ENCODE measurements at regions not wholly inside any gene's neighbourhood (a gene's known extent, or its start where the extent isn't known, plus 50 kb on each side); places are given as distances from the start of the nearest gene placed in this dataset.

DNA sequence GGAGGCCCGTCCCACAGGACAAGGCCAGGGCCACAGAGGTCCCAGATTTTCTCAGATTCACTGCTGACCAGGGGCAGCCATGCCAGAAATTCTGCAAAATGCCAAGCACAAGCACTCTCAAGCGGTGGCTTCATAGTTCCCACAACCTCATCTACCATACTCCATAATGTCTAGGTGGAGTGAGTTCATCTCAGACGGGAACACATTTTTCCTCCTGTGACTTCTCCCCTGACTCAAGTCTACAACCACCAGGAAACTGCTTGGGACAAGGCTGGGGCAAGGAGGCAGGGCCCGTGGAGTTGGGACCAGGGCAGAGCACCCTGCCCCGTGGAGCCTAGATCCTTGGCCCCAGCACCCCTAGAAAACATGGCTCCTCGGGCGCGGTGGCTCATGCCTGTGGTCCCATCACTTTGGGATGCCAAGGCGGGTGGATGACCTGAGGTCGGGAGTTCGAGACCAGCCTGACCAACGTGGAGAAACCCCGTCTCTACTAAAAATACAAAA, 150.7 kb upstream of the HAAO start:
- TF ChIP-seq, protein P1, sequence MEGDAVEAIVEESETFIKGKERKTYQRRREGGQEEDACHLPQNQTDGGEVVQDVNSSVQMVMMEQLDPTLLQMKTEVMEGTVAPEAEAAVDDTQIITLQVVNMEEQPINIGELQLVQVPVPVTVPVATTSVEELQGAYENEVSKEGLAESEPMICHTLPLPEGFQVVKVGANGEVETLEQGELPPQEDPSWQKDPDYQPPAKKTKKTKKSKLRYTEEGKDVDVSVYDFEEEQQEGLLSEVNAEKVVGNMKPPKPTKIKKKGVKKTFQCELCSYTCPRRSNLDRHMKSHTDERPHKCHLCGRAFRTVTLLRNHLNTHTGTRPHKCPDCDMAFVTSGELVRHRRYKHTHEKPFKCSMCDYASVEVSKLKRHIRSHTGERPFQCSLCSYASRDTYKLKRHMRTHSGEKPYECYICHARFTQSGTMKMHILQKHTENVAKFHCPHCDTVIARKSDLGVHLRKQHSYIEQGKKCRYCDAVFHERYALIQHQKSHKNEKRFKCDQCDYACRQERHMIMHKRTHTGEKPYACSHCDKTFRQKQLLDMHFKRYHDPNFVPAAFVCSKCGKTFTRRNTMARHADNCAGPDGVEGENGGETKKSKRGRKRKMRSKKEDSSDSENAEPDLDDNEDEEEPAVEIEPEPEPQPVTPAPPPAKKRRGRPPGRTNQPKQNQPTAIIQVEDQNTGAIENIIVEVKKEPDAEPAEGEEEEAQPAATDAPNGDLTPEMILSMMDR (IDR thresholded peaks at IDR 0.05; ENCODE audit: extremely low read depth, missing control alignments) = no peak
- no peak for DNase-seq (ENCODE audit: low spot score)

DNA sequence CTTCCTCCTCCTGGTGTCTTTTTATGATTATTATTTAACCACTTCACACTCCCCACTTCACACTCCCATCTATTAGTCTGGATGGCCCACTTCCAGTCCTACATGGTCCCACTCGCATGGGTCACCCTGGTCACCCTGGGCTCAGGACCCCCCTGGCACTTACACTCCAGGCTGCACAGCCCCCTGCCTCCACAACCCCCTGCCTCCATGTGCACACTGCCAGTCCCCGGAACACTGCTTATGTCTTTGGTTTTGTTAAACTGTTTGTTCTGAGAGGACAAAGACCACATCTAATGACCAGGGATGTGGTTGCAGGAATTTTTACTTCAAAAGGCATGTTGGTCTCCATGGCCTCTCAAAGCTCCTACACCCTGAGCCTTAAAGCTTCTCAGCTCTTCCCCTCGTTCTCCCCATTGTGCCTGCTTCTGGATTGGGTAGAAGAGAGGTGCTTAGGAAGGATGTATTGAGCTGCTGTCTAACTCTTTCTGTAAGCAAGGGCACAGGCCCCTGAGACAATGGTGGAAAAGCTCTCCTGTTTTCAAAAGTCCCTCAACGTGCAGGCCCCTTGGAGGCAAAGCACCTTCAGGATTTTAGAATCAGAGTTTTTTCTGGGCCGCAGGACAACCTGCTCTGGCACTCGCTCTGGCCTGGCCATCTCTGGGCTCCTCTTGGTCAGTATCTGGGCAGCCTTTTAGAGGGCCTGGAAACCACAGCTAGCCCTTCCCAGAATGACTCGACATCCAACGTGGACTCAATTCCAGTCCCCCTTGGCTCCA, 150.0 kb upstream of the HAAO start:
- TF ChIP-seq, protein P1 (IDR thresholded peaks at IDR 0.05; ENCODE audit: extremely low read depth, missing control alignments) = no peak
- no peak for DNase-seq (ENCODE audit: low spot score)

DNA sequence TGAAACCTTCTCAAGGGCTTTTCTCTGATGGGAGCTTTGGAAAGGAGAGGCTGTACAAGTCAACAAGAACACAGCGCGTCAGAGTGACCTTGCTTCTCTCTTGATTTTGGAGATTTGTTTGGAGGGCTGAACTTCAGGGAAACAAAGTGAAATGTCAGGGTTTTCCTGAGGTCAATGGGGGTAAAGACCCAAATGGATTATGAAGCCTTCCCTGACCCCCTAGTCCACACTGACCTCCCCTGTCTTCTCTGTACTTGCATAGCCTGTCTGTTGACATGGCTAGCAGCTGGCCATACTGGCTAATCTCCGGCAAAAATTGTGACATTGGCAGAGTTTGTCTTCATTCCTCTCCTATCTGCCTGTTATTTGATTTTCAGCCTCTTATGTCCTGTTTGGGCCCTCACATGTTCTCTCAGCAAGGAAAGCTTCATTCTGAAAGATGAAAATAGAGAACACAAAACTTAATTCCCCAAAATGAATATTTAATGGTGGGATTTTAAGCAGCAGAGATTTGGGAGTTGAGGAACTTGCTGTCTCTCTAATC, 149.3 kb upstream of the HAAO start:
- DNase-seq (ENCODE audit: low spot score) = no peak
- TF ChIP-seq, protein P1 (IDR thresholded peaks at IDR 0.05; ENCODE audit: extremely low read depth, missing control alignments) = no peak

DNA sequence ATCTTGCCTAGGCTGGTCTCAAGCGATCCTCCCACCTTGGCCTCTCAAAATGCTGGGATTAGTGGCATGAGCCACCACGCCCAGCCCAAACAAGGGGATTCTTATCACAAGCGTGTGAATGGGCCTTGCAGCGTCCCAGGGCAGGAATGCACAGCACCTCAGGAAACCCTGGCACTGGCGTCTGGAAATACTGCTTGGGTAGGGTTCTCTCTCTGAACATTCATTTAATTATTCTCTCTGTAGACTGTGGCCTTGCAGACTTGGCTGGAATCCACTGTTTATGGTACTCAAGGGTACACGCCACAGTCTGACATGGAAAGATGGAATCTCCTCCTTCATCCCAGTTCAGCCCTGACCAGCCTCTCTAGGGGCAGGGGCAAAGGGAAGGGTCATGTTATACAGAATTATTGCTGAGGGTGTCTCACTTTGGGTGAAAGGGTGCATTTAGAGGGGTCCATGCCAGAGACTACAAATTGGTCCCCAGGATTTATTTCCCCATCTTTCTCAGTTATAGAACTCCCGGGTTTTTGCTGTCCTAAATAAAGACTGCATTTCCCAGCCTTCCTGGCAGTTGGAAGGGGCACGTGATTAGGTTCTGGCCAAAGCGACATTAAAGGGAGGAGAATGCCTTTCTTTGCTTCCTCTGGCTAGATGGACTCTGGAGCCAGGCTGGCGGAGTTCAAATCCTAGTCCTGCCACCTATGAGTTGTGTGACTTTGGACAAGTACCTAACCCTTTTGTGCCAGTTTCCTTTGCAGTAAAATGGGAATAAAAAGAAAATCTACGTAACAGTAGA, 147.2 kb upstream of the HAAO start:
- no peak for DNase-seq (ENCODE audit: low spot score)
- TF ChIP-seq, protein P1 (IDR thresholded peaks at IDR 0.05; ENCODE audit: extremely low read depth, missing control alignments) = no peak

DNA sequence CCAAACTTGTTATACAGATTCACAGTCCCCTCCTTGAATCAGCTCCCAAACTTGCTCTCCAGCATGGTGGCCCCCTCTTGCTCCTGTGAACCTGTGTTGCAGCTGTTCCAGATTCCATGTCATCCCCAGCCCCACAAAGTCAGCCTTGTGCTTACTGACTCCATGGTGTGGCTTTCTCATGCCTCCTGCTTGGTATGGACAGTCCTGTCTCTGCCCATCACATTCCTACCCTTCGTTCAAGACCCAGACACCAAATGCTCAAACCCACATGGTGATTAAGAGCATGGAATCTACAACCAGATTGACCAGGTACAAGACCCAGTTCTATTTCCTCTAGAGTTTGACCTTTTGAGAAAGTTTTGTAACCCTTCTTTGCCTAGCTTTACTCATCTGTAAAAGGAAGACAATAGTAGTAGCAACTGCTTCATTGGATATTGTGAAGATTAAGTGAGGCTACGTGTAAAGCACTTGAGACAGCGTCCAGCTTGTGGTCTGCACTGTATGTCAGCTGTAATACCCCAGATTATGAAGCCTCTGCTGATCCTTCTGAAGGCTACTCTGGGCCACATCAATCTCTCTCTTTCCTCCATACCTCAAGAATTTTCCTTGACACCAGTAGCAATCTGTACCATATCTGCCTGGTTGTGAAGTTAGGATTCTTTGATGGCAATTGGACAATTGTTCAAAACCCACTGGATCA, 146.4 kb upstream of the HAAO start:
- DNase-seq (ENCODE audit: low spot score) = no peak
- TF ChIP-seq, protein P1 (IDR thresholded peaks at IDR 0.05; ENCODE audit: extremely low read depth, missing control alignments) = no peak

DNA sequence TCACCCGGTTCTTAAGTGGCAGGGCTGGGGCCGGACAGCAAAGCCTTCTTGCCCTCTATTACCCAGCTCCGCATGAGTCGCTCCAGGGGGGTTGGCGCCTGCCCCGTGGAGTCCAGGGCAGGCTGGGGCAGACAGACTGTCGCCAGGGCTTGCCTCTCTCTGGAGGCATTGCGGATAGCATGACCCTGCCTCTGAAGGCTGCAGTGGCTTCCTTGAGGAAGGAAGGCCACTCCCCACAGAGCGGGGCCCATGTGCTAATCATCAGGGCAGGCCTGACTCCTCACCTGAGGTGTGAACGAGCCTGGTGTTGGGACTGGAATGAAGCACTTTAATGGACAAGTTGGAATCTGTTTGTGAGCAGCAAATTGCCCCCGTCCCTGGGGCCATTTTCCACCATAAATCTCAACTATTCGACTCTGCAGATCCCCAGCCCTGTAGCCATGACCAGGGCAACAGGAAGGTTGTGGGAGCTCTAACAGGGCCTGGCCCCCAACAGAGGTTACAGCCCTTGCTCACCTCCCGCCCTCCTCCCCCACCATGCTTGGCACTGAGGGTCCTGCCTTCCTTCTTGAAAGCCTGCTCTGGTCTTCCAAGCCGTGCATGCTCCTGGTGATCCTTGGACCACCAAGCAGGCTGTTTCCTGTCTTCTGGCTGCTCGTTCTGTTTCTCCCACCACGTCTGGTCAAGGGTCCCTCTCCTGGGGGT, 144.9 kb upstream of the HAAO start:
- TF ChIP-seq, protein P1 (IDR thresholded peaks at IDR 0.05; ENCODE audit: extremely low read depth, missing control alignments) = no peak
- no peak for DNase-seq (ENCODE audit: low spot score)

All from GM20000 (cell line).